A673 (cell line): ENCODE measurements at regions not wholly inside any gene's neighbourhood (a gene's known extent, or its start where the extent isn't known, plus 50 kb on each side); places are given as distances from the start of the nearest gene placed in this dataset.

Experiments
- BruUV-seq: library from RNA; stranded (reverse); fragments of 400-500 nt; replicated peaks from 2 replicates; lab custom pipeline; 2021; lab: Mats Ljungman, UMichigan
- CTCF ChIA-PET: fragments of 300-600 bp; sonication (Branson Sonifier 250); formaldehyde crosslinking; loops from one replicate; lab custom pipeline; 2022; ENCODE audit warnings: antibody characterized with exemption; lab: Charles Lee
- POLR2A ChIA-PET: fragments of 300-600 bp; sonication (Branson Sonifier 250); formaldehyde crosslinking; loops from one replicate; lab custom pipeline; 2022; ENCODE audit warnings: antibody characterized with exemption; ENCODE audit not compliant: low non-redundant PET; lab: Charles Lee
- DNase-seq: peaks from one replicate; pipeline ENCODE4 v3.0.0-alpha.2; 2015; ENCODE audit warnings: low spot score
- H3K27ac ChIP-seq: fragments of 200-600 bp; sonication (generic); 2 replicates; pipeline ENCODE4 v1.5.1; 2016; ENCODE audit warnings: mixed run types, low read depth, mild to moderate bottlenecking, mixed read lengths, antibody characterized with exemption, low read length; ENCODE audit not compliant: poor library complexity, severe bottlenecking
- H3K27me3 ChIP-seq: fragments of 200-600 bp; sonication (generic); replicated peaks from 2 replicates; pipeline ENCODE4 v1.6.1; 2017; ENCODE audit warnings: mixed run types, low read depth, mild to moderate bottlenecking, mixed read lengths, antibody characterized with exemption, low read length; ENCODE audit not compliant: insufficient read depth, poor library complexity
- H3K36me3 ChIP-seq: fragments of 200-600 bp; sonication (generic); 2 replicates; pipeline ENCODE4 v1.6.1; 2016; ENCODE audit warnings: mixed run types, mild to moderate bottlenecking, mixed read lengths, antibody characterized with exemption, low read length; ENCODE audit not compliant: insufficient read depth, poor library complexity, severe bottlenecking
- H3K4me1 ChIP-seq: fragments of 200-600 bp; sonication (generic); 2 replicates; pipeline ENCODE4 v1.6.1; 2017; ENCODE audit warnings: mixed run types, mild to moderate bottlenecking, mixed read lengths, antibody characterized with exemption, low read length; ENCODE audit not compliant: insufficient read depth, poor library complexity, severe bottlenecking
- H3K4me3 ChIP-seq: fragments of 200-600 bp; sonication (generic); 2 replicates; pipeline ENCODE4 v1.5.1; 2016; ENCODE audit warnings: low read depth, mixed run types, mild to moderate bottlenecking, mixed read lengths, low read length; ENCODE audit not compliant: poor library complexity, severe bottlenecking
- H3K9me3 ChIP-seq: fragments of 200-600 bp; sonication (generic); 2 replicates; pipeline ENCODE4 v1.6.1; 2016; ENCODE audit warnings: mixed run types, low read depth, mild to moderate bottlenecking, mixed read lengths, antibody characterized with exemption, low read length; ENCODE audit not compliant: poor library complexity, severe bottlenecking
- CTCF ChIP-seq: fragments of 300-800, 200-600 bp; sonication (generic); conservative IDR thresholded peaks from 2 replicates; pipeline ENCODE4 v1.5.1; 2017; ENCODE audit warnings: low read depth, mild to moderate bottlenecking, antibody characterized with exemption, low read length, moderate library complexity, mixed read lengths
- EZH2 ChIP-seq: fragments of 200-600 bp; sonication (generic); IDR thresholded peaks from 2 replicates; pipeline ENCODE4 v1.6.1; 2017; ENCODE audit warnings: borderline replicate concordance, low read depth, mild to moderate bottlenecking, mixed read lengths, antibody characterized with exemption, low read length; ENCODE audit not compliant: poor library complexity, severe bottlenecking
- intact Hi-C: fragments of 100-400 bp; cut with micrococcal nuclease; formaldehyde crosslinking; loops from one replicate; pipeline ENCODE4 v1.10.0; 2022; ENCODE audit not compliant: unreplicated experiment

- no peaks in the 10 kb centered on the region for H3K27me3 ChIP-seq
- POLR2A ChIA-PET, result no interaction called here
- no peak overlapping the region for H3K4me3 ChIP-seq
- H3K36me3 ChIP-seq, result no peaks in the 10 kb centered on the region
- DNase-seq, result no peak
- CTCF ChIA-PET, result no interaction called here
- H3K9me3 ChIP-seq, result no peaks in the 10 kb centered on the region
- no peaks in the 10 kb centered on the region for H3K4me1 ChIP-seq
- intact Hi-C loops, result no loop called here
- H3K27ac ChIP-seq, result no peak overlapping the region
- no TSS peak for BruUV-seq
- TF ChIP-seq CTCF, result no peak
- no peak for TF ChIP-seq EZH2
Observed at GRCh38 chr21:39016740-39017315, 166.4 kb downstream of the PSMG1 start.

- BruUV-seq, result no TSS peak
- Histone ChIP-seq H3K36me3 (no peaks in the 10 kb centered on the region), H3K27me3 (no peaks in the 10 kb centered on the region), H3K4me1 (no peaks in the 10 kb centered on the region), H3K4me3 (no peak overlapping the region), H3K9me3 (no peaks in the 10 kb centered on the region), H3K27ac (no peak overlapping the region)
- ChIA-PET CTCF (interaction anchor here (0.6 kb wide), 1 partner anchor 189 kb away, joined by 3 read pairs; no protein-coding TSS in a partner anchor), POLR2A (no interaction called here)
- intact Hi-C loops, result no loop called here
- no peak for DNase-seq
- TF ChIP-seq CTCF, result no peak
- no peak for TF ChIP-seq EZH2
Observed at GRCh38 chr21:39014747-39015146, 168.5 kb downstream of the PSMG1 start.

GRCh38 chr21:39012326-39013230 is 170.7 kb downstream of the PSMG1 start:
- DNase-seq, result no peak
- TF ChIP-seq CTCF, result no peak
- TF ChIP-seq EZH2, result no peak
- ChIA-PET POLR2A (no interaction called here), CTCF (no interaction called here)
- Histone ChIP-seq H3K4me3 (no peak overlapping the region), H3K36me3 (no peaks in the 10 kb centered on the region), H3K27ac (no peak overlapping the region), H3K27me3 (peaks cover 2% of the 10 kb centered on the region), H3K4me1 (no peaks in the 10 kb centered on the region), H3K9me3 (no peaks in the 10 kb centered on the region)
- BruUV-seq, result no TSS peak
- intact Hi-C loops, result no loop called here
